ENCODE measurements at regions not wholly inside any gene's neighbourhood (a gene's known extent, or its start where the extent isn't known, plus 50 kb on each side); places are given as distances from the start of the nearest gene placed in this dataset.
"Not testable (repeated sequence)": the region's sequence is repeated elsewhere in the genome, so short reads cannot be mapped to it uniquely, and the experiment has no call there.

- no peak for DNase-seq (ENCODE audit: low read depth in 2 of 2)
Observed at GRCh38 chr4:189002475-189002874, 863.2 kb downstream of the TRIML1 start.

GRCh38 chr4:189010452-189011217 lies 871.4 kb downstream of the TRIML1 start:
- DNase-seq (ENCODE audit: low read depth in 2 of 2) = not testable (repeated sequence)

DNA sequence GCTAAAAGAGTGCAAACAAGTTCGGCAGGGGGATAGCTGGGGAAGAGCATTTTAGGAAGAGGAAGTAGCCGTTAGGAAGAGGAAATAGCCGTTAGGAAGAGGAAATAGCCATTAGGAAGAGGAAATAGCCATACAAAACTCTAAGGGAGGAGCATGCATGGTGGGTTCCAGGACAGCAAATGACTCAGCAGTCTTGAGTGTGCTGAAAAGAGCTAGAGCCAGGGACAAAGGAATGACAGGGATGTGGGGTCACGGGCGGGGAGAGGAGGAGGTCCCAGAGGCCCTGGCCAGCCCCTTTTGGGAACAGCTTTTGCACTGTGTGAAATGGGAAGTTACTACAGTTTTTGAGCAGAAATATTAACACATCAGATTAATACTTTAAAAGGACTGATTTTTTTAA lies 882.6 kb downstream of the TRIML1 start:
- DNase-seq (ENCODE audit: low read depth in 2 of 2) = no peak

DNA sequence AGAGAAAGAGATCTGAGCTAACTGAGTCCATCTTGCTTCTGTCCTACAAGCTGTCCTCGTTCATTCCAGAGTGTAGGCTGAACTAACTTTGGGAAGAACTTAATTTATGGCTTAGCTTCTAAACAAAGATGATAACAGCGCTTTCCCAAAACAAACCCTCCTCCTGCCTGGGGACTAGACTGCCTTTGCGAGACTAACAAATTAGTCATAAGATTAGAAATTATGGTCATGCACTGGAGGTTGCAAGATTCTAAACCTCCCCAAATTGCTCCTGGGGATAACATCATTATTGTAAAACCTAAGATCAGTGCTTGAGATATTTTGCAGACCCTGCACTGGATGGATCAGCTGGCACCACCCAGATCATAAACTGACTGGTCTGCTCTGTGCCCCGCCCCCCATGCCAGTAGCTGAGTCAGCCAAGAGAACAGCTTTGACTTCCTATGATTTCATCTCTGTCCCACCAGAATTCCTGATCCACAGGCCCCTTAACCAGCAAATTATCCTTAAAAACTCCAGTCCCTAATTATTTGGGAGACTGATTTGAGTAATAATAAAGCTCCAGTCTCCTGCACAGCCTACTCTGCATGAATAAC lies 883.3 kb downstream of the TRIML1 start:
- no peak for DNase-seq (ENCODE audit: low read depth in 2 of 2)

DNA sequence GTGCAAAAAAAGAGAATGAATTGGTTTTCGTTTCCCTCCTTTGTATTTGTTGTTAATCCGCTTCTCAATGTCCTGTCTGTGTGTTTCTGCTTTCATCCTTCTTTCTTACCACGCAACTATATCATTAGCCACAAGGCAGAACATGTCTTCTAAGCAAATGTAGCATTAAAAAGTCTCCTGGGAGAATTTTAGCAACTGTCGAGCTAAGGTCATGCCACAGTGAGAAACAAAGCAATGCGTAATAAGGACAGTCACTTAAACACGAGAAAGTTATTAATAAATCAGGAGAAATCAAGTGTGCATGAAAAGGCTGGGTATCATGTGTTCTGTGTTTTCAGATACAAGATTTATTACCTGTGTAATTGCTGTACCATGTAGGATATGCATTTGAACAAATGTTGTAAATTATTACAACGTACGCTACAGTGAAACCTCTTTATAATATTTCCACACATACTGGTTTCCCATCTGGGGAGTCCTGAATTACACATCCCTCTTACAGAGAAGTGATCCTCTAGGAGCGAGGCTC lies 890.8 kb downstream of the TRIML1 start:
- DNase-seq (ENCODE audit: low read depth in 2 of 2) = no peak

DNA sequence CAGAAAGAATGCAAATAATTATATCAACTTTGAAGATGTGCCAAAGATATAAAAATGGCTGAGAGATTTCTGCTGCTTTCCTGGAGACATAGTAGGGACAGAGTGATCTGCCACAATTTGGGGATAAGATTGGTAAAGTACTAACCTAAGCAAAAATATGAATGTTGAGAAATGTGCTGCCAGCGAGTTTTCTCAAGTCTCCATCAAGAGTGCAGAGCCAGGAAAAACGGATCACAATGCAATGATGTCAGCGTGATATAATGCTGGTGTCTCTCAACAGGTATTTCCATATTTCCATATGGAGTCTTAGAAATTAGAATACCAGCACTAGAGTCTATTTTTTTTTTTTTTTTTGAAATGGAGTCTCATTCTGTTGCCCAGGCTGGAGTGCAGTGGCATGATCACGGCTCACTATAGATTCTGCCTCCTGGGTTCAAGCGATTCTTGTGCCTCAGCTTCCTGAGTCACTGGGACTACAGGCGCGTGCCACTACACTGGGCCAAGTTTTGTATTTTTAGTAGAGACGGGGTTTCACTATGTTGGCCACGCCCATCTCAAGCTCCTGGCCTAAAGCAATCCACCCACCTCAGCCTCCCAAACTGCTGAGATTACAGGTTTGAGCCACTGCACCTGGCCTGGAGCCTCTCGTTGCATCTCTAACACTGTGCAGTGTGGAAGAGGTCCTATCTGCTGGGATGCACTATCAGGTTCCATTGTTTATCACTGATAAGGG lies 893.5 kb downstream of the TRIML1 start:
- DNase-seq (ENCODE audit: low read depth in 2 of 2) = no peak

GRCh38 chr4:189033801-189034347 lies 894.6 kb downstream of the TRIML1 start:
- no peak for DNase-seq (ENCODE audit: low read depth in 2 of 2)

- no peak for DNase-seq (ENCODE audit: low read depth in 2 of 2)
Observed at GRCh38 chr4:189035091-189035490, 895.9 kb downstream of the TRIML1 start.

GRCh38 chr4:189035654-189036053 lies 896.4 kb downstream of the TRIML1 start:
- no peak for DNase-seq (ENCODE audit: low read depth in 2 of 2)

DNA sequence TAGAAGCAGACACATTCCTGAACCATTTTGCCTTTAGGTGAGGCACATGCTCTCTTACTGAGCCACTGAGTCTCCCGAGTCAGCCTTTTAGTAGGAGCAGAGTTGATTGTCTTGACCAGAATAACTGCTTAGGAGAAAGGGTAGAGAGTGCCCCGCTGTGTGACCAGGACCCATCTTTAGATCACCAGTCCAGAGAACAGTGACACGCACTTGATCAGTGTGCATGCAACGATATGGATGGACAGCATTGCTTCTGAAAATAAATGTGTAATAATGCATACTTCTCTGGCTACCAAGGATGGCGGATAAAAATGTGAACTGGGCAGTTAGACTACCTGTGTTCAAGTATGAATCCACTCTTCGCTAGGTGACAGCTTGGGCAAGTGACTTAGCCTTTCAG lies 897.7 kb downstream of the TRIML1 start:
- DNase-seq (ENCODE audit: low read depth in 2 of 2) = no peak

DNA sequence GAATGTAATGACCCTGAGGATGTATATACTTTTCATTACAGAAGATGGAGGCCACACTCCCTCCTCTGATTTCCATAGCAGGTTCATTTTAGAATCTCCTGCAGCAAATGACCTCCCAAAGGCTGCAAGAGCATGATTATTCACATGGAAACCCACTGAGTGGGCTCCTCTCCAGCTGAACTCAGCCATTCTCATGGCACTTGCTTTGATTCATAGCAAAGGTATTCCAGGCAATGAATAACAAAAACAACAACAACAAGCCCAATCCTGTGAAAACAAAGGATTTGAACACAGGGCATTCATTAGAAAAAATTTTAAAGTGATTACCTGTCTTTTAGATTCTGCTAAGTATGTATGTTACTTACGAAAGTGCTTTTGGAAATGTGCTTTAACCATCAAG lies 894.0 kb upstream of the FRG1 start:
- no peak for DNase-seq (ENCODE audit: low read depth in 2 of 2)

DNA sequence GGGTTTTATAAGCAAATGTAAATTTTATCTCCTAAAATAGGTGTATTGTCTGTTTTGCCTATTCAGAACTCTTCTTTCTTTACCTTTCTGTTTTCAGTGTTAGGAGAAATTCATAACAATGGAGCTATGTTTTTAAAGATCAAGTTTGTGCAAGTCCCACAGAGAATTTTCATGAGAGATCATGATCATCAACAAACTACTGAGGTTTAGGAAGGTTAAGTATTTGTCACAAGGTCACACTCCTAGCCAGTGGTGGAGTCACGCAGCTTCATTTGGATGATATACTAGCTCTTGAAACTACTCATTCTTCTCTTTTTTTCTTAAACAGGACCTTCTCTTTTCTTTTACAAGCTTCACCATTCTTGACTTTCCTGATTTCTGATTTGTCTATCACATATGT lies 892.6 kb upstream of the FRG1 start:
- no peak for DNase-seq (ENCODE audit: low read depth in 2 of 2)

GRCh38 chr4:189049682-189050081 lies 891.0 kb upstream of the FRG1 start:
- DNase-seq (ENCODE audit: low read depth in 2 of 2) = no peak

DNA sequence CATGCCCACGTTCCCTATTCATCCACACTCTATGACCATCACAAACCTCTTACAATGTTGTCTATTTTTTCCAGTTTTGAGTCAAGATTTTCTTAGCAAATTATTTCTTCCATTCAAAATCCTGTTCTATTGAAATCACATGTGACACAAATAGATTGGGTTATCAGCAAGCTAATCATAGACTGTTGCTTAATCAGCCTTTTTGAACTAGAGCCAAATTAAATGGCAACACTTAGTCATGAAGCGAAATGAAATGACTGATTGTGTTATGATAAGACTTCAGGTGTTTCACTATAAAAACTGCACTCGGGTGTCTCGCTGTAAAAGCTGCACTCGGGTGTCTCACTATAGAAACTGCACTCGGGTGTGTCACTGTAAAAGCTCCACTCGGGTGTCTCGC lies 890.0 kb upstream of the FRG1 start:
- no peak for DNase-seq (ENCODE audit: low read depth in 2 of 2)

DNA sequence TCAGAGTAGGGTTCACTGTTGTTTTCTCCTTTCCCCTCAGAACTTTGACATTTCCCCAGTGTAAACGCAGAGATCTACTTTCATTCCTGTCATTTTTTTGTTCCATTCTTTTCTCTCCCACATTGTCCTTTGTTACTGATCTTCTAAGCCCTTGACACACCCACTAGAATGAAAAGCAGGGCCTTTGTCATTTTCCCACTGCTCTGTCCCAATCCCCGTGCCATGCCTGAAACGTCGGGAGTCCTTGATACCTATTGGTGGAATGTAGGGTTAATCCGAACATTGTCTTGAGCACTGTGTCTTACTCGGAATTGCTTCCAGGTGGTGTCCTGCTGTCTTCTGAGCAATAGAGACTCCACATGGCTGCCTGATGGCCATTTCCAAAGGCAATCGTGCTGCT lies 887.1 kb upstream of the FRG1 start:
- no peak for DNase-seq (ENCODE audit: low read depth in 2 of 2)

GRCh38 chr4:189060104-189060503 lies 880.6 kb upstream of the FRG1 start:
- DNase-seq (ENCODE audit: low read depth in 2 of 2) = no peak

DNA sequence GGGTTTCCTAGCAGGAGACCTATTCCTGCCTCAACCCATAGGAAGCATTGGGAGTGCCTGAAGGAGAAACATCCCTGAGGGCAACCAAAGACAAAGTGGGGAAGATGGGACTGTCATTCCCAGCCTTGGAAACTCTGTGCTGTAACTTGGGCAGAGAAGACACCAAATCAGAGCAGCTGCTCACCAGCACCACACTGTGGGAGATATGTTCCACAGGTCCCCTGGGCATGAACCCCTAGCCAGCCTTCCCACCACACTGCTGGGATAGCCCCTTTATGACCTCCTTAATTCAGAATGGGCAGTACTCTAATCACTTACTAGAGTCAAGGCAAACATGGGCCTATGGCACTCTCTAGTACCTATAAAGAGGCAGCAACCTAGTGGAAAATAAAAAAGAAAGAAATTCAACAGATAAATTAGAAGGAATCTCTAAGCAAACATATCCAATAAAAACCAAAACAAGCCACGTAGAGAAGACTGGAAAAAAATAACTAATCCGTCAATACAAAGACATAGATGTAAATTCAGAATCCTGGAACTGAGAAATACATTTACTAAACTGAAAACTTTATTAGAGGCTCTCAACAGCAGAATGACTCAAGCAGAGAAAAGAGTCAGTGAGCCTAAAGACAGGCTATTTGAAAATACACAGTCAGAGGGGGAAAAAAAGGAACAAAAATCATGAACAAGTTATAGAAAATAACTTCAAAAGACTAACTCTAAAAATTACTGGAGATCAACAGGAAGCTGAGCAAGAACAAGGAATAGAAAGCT lies 878.4 kb upstream of the FRG1 start:
- DNase-seq (ENCODE audit: low read depth in 2 of 2) = no peak

GRCh38 chr4:189069772-189070171 lies 870.9 kb upstream of the FRG1 start:
- DNase-seq (ENCODE audit: low read depth in 2 of 2) = no peak

- no peak for DNase-seq (ENCODE audit: low read depth in 2 of 2)
Observed at GRCh38 chr4:189071241-189071640, 869.4 kb upstream of the FRG1 start.

DNA sequence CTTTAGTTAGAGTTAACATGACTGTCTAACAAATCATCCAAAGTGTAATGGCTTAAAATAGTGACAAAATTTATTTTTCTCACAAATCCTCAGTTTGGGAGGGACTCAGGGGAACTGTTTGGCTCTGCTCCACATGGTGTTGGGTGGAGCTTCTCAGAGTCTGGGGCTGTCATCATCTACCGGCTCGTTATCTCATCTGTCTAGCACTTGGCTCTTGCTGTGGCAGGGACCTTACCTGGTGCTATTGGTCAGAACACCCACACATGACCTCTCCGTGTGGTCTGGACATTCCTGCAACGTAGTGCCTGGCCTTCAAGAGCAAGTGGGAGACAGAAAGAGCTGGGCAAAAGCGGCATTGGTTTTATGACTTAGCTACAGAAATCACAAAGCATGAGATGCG lies 866.9 kb upstream of the FRG1 start:
- DNase-seq (ENCODE audit: low read depth in 2 of 2) = no peak

DNA sequence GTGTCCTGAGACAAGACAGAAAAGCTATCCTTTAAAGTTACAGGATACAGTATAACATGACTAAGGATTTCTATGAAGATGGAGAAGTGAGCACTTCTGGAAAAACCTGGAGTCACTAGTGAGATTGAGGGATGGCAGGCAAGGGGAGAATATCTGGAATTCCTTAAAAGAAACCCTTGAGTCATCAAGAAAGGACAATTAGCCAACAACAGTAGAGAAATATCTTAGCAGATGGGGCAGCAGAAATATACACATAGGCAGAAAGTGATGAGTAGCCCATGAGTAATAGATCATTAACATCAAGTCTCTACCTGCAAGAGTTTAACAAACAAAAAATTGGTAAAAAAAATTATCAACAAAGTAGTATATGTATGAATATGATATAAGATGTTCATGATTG lies 858.8 kb upstream of the FRG1 start:
- DNase-seq (ENCODE audit: low read depth in 2 of 2) = no peak

GRCh38 chr4:189083769-189084168 lies 856.9 kb upstream of the FRG1 start:
- DNase-seq (ENCODE audit: low read depth in 2 of 2) = no peak

Data from activated CD4-positive, alpha-beta T cell treated with anti-CD3 and anti-CD28 coated beads for 24 hours (primary cell).